ENCODE measurements at regions not wholly inside any gene's neighbourhood (a gene's known extent, or its start where the extent isn't known, plus 50 kb on each side); places are given as distances from the start of the nearest gene placed in this dataset.

DNA sequence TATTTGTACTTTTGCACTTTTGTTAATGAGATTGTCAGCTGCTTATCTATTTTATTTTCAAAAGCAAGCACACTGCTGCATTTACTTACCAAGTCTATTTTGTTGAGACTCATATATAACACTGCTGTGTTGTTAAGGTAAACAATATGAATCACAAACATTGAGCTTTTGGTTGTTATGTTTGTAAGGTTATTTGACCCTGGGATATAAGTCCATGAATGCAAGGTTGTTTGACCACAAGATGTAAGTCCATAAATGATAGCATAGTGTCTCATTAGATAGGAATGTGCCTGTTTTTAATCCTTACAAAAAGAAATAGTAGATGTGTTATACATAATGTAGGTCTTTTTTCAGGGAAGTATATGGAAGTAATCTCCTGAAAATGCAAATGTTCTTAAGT lies 845.9 kb downstream of the CDH9 start:
- TF ChIP-seq CTCF (IDR thresholded peaks at IDR 0.05), result no peak
- TF ChIP-seq POLR2A (IDR thresholded peaks at IDR 0.05), result no peak
